AG09319 (cell line): ENCODE measurements at regions not wholly inside any gene's neighbourhood (a gene's known extent, or its start where the extent isn't known, plus 50 kb on each side); places are given as distances from the start of the nearest gene placed in this dataset.

ENCODE experiments used
- DNase-seq: peaks from one replicate; pipeline ENCODE4 v3.0.0-alpha.2; 2010; ENCODE audit warnings: low read depth; ENCODE audit errors: extremely low read depth
- CTCF ChIP-seq: IDR thresholded peaks from 2 replicates; pipeline ENCODE4 v1.5.1; 2011; ENCODE audit warnings: low read depth, mild to moderate bottlenecking, inconsistent platforms, low read length, moderate library complexity

GRCh38 chr1:175803413-175803812 lies 60.0 kb upstream of the TNR start:
- DNase-seq, result no peak
- TF ChIP-seq CTCF, result no peak

DNA sequence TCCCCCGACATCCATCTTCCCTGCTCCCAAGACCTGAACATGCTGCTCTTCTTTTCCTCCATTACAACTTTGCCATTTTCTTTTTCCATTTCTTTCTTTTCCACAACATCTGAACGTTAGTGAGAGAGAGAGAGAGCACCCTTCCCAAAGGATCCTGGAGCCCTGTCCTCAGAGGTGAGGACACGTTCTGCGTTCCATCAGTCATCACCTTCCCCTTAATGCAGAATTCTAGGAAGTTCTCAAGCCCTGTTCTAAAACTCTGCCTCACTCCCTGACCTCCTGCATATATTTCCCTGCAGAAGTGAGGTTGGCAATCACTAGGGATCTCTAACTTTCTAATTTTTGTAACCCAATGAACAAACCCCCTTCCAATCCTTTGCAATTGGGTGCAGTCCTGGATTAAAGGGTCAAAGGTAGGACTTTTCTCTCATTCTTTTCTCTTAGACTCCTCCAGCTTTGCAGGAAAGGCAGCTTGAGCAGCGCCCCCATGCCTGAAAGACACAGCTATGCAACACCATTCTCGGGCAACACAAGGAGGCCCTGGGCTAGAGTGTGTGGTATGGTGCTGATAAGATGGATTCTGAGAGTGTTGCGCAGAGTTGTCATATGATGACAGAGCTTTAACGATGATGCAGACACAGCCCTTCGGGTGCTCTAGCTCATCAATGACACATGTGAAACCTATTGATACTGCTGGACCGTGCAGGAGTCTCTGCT lies 59.2 kb upstream of the TNR start:
- no peak for DNase-seq
- TF ChIP-seq CTCF, result no peak

DNA sequence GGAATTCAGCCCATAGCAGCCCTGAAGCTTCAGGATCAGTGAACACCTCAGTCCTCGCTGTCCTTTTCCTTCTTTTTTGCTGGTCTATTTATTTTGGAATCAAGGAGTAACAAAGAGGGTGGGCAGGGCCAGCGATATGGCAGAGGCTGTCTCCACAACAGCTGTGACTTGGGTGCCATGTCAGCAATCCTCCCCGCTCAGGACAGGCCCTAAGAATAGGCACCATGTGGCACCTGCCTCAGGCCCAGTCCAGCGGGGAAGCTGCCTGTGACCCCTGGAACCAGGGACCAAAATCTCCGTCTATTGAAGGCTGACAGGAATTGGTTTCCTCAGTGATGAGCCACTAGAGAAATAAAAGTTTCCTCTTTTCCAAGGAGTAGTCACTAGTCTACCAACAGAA lies 58.6 kb upstream of the TNR start:
- DNase-seq, result no peak
- no peak for TF ChIP-seq CTCF

- TF ChIP-seq CTCF, result no peak
These were observed 54.2 kb upstream of the TNR start for GRCh38 chr1:175797576-175797975.

DNA sequence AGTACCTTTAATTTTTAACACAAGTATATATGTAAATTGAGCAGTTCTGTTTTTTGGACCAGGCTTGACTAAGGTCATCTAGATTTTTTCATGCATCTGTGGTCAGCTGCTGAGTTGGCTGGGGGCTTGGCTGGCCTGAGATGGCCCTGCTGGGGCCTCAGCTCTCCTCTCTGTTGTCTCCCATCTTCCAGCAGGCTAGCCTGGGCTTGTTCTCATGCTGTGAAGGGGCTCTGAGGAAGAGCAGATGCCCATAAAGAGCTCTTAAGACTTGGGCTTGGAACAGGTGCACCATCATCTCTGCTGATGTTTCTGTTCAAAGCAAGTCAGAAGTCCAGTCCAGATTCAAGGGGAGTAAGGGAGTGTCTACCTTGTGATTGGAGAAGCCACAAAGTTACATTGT lies 51.2 kb upstream of the TNR start:
- TF ChIP-seq CTCF, result no peak
- DNase-seq, result no peak

More at GRCh38 chr1:175797576-175797975, 54.2 kb upstream of the TNR start:
- DNase-seq, result no peak

- TF ChIP-seq CTCF, result no peak
These were observed 50.2 kb upstream of the TNR start for GRCh38 chr1:175793617-175794016.

More at GRCh38 chr1:175793617-175794016, 50.2 kb upstream of the TNR start:
- DNase-seq, result no peak
